HG02884 (cell line): ENCODE measurements at regions not wholly inside any gene's neighbourhood (a gene's known extent, or its start where the extent isn't known, plus 50 kb on each side); places are given as distances from the start of the nearest gene placed in this dataset.
"Not testable (repeated sequence)": the region's sequence is repeated elsewhere in the genome, so short reads cannot be mapped to it uniquely, and the experiment has no call there.

Experiments
- ATAC-seq: cut with Tn5 transposase; IDR thresholded peaks from one replicate; pipeline ENCODE4 v1.9.1; 2021; ENCODE audit warnings: mild to moderate bottlenecking, moderate library complexity; ENCODE audit not compliant: unreplicated experiment

GRCh38 chr9:710951-711745 lies 130.3 kb upstream of the DMRT1 start:
- ATAC-seq = no peak

- ATAC-seq = no peak
Measured at GRCh38 chr9:711761-712553, 129.5 kb upstream of the DMRT1 start.

- ATAC-seq = no peak
Measured at GRCh38 chr9:712643-713042, 128.9 kb upstream of the DMRT1 start.

GRCh38 chr9:713091-713490 lies 128.4 kb upstream of the DMRT1 start:
- ATAC-seq = no peak

- no peak for ATAC-seq
Measured at GRCh38 chr9:714675-715074, 126.8 kb upstream of the DMRT1 start.

GRCh38 chr9:715300-715699 lies 126.2 kb upstream of the DMRT1 start:
- no peak for ATAC-seq

- no peak for ATAC-seq
Measured at GRCh38 chr9:715743-716400, 125.6 kb upstream of the DMRT1 start.

GRCh38 chr9:717722-718121 lies 123.8 kb upstream of the DMRT1 start:
- no peak for ATAC-seq

GRCh38 chr9:720239-720881 lies 121.1 kb upstream of the DMRT1 start:
- ATAC-seq = no peak

- ATAC-seq = no peak
Measured at GRCh38 chr9:722388-722980, 119.0 kb upstream of the DMRT1 start.

GRCh38 chr9:724461-724860 lies 117.0 kb upstream of the DMRT1 start:
- not testable (repeated sequence) for ATAC-seq

GRCh38 chr9:726005-726404 lies 115.5 kb upstream of the DMRT1 start:
- no peak for ATAC-seq

GRCh38 chr9:727767-728166 lies 113.7 kb upstream of the DMRT1 start:
- ATAC-seq = no peak

GRCh38 chr9:728535-728934 lies 113.0 kb upstream of the DMRT1 start:
- ATAC-seq = no peak

GRCh38 chr9:731474-731873 lies 110.0 kb upstream of the DMRT1 start:
- no peak for ATAC-seq

GRCh38 chr9:734831-735511 lies 106.5 kb upstream of the DMRT1 start:
- no peak for ATAC-seq

- no peak for ATAC-seq
Measured at GRCh38 chr9:737400-738120, 103.9 kb upstream of the DMRT1 start.

GRCh38 chr9:738209-738915 lies 103.1 kb upstream of the DMRT1 start:
- no peak for ATAC-seq

- ATAC-seq = no peak
Measured at GRCh38 chr9:739362-739761, 102.1 kb upstream of the DMRT1 start.
